NCI-H510A treated with DMSO at 0.1 percent for 48 hours (cell line): ENCODE measurements at regions not wholly inside any gene's neighbourhood (a gene's known extent, or its start where the extent isn't known, plus 50 kb on each side); places are given as distances from the start of the nearest gene placed in this dataset.

Source experiments
- DNase-seq: peaks from one replicate; lab custom pipeline; 2025; lab: John Stamatoyannopoulos, UW

DNA sequence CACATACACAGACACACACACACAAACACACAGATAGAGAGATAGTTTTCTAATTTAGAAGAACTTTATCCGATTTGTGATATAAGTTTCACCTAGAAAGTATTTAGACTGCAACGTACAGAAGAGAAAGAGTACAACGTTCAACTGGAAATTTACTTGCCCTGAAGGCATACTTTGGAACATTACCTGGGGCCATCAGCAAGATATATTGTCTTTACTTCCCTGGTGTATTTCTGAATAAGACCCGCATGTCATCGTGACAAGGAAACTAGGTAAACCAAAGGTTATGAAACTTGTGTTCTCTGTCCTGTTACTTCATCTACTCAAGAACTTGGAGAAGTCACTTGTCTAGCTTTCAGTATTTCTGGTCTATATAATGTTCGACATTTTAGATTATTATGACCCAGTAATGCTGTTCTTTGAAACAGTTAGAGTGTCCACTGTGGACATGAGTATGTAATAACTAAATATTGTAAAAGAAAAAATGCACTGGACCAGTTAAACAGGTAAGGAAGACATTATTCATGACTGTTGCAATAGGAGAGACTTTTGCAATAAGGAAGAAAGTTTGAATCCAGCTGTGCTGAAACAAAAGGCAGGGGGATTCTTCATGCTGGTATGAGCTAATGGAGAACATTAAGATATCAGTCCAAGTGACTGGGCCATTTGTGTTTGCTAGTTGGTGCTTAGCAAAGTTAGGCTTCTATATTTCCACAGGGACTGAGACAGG is 1791.1 kb downstream of the MAT2B start:
- DNase-seq, result no peak

DNA sequence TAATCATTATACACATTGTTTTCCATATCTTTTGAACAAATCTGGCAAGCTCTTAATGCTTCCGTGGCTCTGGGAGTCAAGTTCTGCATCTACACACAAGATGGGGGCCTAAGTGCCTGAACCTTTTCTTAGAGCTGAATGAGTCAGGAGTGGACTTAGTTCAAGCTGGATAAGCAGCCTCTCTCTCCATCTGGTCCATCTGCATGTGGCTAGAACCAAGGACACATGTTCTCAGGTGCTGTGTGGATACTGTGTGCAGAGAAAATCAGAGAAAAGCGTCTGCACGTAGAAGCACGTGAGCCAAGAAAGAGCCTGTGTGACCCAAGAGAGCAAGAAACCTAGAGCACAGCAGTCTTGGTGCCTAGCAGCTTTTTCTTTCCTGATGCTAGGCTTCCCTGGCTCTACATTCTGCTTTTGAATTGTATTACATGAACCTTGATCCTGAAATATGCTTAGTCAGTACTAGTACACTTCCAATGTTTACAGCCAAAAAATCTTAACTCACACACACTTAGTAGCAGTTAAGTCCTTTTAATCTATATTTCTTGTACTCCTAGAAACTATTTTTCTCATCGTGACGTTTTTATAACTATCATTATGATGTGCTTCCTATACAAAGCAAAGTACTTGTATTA is 1798.9 kb downstream of the MAT2B start:
- no peak for DNase-seq

DNA sequence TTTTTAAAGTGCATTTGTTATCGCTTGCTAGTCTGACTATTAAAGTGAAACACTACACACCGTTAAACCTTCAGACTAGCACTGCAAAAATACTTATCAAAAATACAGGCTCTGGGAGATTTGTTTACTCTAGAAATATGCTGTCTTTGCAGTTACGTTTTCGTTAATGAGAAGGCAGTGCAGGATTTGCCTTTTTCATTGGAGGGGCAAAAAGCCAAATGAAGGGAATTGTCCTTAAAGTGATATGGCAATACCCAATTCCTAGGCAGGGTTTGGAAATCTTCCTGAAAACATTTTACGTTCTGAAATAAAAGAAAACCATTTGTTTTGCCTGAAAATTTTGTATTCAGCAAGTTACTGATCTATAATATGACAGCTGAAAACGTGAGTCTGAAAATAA is 1800.2 kb downstream of the MAT2B start:
- no peak for DNase-seq

- DNase-seq, result no peak
Observed at GRCh38 chr5:165309446-165309845, 1804.0 kb downstream of the MAT2B start.

GRCh38 chr5:165310031-165310430 is 1804.6 kb downstream of the MAT2B start:
- no peak for DNase-seq

- no peak for DNase-seq
Observed at GRCh38 chr5:165321912-165322311, 1816.5 kb downstream of the MAT2B start.

DNA sequence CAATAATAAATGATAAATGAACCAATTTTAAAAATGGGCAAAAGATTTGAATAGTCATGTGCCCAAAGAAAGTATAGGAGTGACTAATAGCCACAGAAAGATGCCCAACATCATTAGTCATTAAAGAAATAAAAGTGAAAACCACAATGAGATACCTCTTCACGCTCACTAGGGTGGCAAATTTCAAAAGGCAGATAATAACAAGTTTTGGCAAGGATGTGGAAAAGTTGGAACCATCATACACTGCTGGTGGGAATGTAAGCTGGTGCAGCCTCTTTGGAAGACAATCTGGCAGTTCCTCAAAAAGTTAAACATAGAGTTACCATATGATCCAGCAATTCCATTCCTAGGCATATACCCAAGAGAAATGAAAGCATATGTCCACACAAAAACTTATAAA is 1819.8 kb downstream of the MAT2B start:
- DNase-seq, result no peak

DNA sequence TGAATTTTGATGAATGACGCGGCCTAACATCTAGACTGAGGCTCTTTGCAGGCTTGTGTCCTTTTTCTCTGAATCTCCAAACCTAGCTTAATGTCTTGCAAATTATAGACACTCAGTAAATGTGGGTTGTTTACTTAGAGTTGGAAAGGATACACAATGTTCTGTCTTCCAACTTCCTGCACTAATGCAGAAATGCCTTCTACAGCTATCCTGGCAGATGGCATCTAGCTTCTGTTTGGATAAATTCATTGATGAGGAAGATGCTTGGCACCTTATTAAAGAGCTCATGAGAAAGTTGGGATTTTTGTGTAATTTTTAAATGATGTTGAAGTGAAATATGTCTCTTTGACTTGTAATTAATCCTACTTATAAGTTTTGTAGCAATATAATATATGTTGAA is 1822.2 kb downstream of the MAT2B start:
- no peak for DNase-seq

- no peak for DNase-seq
Observed at GRCh38 chr5:165328846-165329245, 1823.4 kb downstream of the MAT2B start.

- DNase-seq, result no peak
Observed at GRCh38 chr5:165333623-165334022, 1828.2 kb downstream of the MAT2B start.

DNA sequence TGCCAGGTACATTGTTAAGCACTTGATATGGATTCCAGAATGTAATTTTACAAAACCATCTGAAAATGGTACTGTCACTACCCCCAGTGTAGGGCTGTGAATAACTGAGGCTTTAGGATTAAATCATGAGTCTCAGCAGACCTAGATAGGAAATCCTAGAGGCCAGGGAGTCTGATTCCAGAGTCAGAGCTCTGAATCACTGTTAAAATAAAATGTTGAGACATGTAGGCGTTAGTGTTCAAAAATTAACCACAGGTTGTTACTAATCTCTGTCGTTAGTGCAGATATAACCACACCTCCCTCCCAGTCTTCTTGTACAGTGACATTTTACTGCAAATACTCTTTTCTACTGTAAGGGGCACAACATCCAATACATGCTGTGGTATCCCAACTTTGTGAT is 1828.8 kb downstream of the MAT2B start:
- no peak for DNase-seq

GRCh38 chr5:165349735-165350134 is 1844.3 kb downstream of the MAT2B start:
- no peak for DNase-seq

DNA sequence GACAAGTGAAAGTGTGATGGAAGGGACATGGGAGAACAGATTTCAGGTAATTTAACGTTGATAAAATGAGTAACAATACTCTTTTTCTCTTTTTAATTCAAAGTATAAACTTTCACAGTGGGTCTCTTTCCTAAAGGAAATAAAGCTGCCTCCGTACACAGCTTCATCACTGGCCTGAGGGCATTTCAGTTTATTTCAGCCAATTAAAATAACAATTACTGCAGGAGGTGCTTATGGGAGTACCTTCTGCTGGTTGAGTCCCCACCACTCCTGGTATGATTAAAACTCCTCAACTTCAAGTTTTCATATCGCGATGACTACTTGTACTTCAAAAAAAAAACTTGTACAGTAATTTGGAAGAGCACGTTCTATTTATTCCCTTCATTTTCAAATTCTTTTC is 1845.9 kb downstream of the MAT2B start:
- no peak for DNase-seq

- DNase-seq, result no peak
Observed at GRCh38 chr5:165360366-165360765, 1854.9 kb downstream of the MAT2B start.

DNA sequence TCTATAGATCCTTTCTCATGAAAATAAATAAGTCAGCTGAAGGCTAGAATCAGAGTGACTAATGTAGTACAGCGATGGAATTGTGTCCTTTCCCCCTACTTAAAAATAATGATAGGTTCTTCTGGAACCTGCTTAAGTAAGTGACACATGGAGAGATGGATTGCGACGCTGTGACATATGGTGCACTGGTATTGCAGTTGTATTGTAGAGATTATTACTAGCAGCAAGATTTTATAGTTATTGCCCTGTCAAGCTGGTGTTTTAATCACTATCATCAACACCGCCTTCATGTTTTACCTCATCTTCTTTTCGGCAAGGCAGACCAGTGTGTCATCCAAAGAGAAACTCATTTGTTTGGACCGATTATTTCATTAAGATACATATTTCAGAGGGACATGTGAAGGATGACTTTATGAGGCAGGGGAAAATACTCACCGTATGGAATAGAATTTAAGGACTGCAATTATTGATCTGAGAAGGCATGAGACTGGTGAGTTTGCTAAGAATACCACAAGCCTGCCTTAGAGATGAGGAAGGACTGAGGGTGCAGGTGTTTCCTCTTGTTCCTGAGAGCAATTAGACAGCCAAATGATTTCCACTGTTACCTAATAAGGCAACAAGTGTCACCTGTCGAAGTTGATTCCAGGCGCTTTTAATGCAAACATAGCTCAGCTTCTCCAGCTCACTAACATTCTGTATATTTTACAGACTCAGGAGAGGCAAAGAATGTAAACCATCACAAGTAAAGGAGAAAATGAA is 1855.5 kb downstream of the MAT2B start:
- no peak for DNase-seq

DNA sequence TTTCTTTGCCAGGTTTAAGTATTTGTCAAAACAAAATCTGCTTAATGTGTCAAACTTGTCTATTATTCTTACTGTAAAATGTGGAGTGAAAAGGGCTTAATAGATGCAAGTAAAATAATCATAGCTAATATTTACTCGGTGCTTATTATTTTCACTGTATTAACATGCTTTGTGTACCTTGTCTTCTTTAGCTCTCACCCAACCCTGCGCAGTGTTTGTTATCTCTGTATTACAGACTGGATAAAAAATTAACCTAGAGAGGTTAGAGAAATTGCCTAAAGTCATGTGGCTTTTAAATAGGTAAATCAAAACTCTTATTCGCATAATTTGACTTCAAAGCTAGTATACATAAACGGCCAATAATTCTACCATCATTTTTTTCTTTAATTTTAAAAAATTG is 1864.8 kb downstream of the MAT2B start:
- no peak for DNase-seq

- DNase-seq, result no peak
Observed at GRCh38 chr5:165370794-165371193, 1865.4 kb downstream of the MAT2B start.

- no peak for DNase-seq
Observed at GRCh38 chr5:165375201-165375600, 1869.8 kb downstream of the MAT2B start.

- no peak for DNase-seq
Observed at GRCh38 chr5:165393839-165394238, 1888.4 kb downstream of the MAT2B start.

DNA sequence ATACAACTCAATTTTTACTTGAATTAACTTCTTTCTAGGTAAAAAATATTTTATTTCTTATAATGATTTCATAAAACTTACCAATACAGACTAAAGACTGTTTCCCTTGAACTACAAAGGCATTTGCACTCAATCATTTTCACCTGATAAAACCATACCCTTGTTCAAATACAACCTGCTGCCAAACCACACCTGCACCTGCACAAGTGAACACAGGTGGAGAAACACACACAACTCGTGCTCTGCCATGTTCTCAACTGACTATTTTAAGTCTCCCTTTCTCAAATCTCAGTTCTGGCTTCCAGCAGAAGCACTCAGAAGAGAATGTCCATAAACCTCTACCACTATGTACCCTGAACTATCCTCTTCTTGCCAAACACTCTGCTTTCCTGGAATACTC is 1892.1 kb downstream of the MAT2B start:
- no peak for DNase-seq

- DNase-seq, result no peak
Observed at GRCh38 chr5:165400086-165400485, 1894.7 kb downstream of the MAT2B start.

GRCh38 chr5:165404917-165405316 is 1899.5 kb downstream of the MAT2B start:
- no peak for DNase-seq

DNA sequence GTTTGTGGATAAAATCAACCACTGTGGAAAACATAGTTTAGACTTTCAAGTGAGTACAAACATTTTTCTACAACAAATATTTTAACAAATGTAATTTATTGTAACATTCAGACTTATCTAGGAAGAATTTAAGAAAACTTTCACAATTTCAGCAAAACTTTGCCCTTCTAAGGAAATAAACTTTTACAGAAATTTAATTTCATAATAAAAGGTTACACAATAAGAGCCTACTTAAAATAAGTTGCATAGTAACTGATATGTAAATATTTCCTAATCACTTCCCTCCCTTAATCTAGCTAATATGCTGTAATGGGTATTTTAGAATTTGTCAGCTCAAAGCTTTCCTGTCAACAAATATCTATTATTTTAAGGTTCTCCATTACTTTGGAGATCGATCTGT is 1899.9 kb downstream of the MAT2B start:
- DNase-seq, result no peak
